ENCODE measurements at regions not wholly inside any gene's neighbourhood (a gene's known extent, or its start where the extent isn't known, plus 50 kb on each side); places are given as distances from the start of the nearest gene placed in this dataset.

DNA sequence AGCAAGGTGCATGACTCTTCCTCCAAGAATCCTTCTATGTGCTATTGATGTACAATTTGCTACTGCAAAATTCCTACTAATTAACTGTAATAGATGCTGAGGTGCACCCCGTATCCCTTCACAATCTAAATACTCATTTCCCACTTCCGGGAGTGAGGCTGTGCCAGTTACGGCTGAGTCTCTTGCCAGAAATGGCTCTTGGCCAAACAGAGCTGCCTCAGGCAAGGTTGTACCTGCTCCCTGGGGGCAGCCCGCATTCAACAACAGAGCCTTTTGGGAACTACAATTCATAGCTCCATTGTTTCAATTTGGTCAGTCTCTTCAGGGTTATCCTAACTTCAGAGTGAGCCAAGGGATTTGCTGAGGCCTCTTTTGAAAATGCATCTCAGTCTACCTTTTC lies 789.8 kb upstream of the MAP3K7 start:
- no peak for DNase-seq (ENCODE audit: low read depth)
- TF ChIP-seq, protein P1, sequence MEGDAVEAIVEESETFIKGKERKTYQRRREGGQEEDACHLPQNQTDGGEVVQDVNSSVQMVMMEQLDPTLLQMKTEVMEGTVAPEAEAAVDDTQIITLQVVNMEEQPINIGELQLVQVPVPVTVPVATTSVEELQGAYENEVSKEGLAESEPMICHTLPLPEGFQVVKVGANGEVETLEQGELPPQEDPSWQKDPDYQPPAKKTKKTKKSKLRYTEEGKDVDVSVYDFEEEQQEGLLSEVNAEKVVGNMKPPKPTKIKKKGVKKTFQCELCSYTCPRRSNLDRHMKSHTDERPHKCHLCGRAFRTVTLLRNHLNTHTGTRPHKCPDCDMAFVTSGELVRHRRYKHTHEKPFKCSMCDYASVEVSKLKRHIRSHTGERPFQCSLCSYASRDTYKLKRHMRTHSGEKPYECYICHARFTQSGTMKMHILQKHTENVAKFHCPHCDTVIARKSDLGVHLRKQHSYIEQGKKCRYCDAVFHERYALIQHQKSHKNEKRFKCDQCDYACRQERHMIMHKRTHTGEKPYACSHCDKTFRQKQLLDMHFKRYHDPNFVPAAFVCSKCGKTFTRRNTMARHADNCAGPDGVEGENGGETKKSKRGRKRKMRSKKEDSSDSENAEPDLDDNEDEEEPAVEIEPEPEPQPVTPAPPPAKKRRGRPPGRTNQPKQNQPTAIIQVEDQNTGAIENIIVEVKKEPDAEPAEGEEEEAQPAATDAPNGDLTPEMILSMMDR (IDR thresholded peaks at IDR 0.05; ENCODE audit: low read depth, low read length, missing control alignments), result no peak
- no peak overlapping the region for H3K4me3 ChIP-seq (ENCODE audit: low read depth, low read length)

DNA sequence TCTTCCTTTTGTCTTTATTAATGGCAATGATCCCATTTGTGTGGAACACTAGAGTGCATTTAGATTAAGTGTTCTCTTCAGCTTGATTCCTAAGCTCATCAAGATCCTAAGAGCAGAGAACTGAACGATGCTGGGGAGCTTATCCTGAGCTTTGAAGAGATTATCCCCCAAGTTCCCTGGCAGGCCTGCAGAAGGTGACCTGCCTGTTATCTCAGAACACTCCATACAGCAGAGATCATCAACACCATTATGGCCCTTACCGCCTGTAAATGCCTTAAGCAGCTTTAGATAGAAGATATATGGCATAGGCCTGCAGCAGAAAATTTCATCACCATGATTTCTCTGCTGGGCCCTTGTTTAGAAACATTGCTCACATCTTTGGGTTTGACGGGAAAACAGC lies 779.9 kb upstream of the MAP3K7 start:
- TF ChIP-seq, protein P1 (IDR thresholded peaks at IDR 0.05; ENCODE audit: low read depth, low read length, missing control alignments), result no peak
- H3K4me3 ChIP-seq (ENCODE audit: low read depth, low read length), result no peak overlapping the region
- no peak for DNase-seq (ENCODE audit: low read depth)

DNA sequence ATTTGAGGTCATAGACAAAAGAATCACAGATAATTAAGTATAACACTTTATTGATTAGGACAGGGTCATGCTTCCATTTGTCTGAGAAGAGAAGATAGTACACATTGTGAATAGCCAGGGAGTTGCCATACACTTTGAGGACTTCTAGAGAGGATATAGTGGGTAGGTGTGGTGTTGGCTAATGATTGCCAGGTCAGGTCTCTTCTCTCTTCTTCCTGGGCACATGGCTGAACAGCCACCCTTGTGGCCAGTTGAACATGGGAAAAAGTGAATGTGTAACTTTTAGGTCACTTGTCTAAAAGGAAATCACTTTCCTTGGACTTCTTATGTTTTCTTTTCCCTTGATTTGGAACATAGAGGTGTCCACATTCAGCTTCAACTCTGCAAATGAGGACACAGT lies 772.1 kb upstream of the MAP3K7 start:
- TF ChIP-seq, protein P1 (IDR thresholded peaks at IDR 0.05; ENCODE audit: low read depth, low read length, missing control alignments), result no peak
- no peak overlapping the region for H3K4me3 ChIP-seq (ENCODE audit: low read depth, low read length)
- no peak for DNase-seq (ENCODE audit: low read depth)

DNA sequence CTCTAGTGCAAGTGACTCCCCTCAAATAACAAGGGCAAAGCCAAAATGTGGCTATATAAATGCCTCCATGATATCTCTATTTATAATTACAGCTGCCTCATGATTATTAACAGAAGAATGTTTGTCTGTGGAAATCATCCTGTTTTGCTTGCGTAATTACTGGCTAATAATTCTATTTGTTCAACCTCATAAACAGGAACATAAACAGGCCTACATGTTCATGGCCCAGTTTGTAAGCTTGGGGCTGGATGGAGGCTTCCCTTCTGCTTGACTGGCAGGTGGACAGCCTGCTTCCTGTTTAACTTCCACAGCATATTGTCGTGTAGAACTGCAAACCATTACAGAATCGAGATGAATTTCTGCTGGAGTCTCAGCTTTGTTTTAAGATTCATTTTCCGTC lies 766.0 kb upstream of the MAP3K7 start:
- TF ChIP-seq, protein P1 (IDR thresholded peaks at IDR 0.05; ENCODE audit: low read depth, low read length, missing control alignments), result no peak
- H3K4me3 ChIP-seq (ENCODE audit: low read depth, low read length), result no peak overlapping the region
- no peak for DNase-seq (ENCODE audit: low read depth)

DNA sequence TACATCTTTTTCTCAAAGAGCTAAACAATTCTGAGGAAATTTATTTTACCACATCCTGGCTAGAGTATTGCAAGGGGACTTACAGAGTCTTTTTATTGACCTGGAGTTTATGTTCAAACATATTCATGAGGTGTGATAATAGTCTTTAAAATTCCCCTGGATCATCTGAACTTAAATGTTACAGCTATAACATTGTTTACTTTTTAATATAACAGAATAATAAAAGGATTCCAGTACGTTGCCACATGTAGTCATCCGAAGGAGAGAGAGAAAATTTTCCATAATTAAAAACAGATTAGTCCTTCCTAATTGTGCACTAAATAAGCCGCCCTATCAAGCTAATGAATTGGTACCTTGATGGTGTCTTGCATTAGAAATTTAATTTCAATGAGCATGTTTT lies 765.4 kb upstream of the MAP3K7 start:
- no peak for DNase-seq (ENCODE audit: low read depth)
- H3K4me3 ChIP-seq (ENCODE audit: low read depth, low read length), result no peak overlapping the region
- TF ChIP-seq, protein P1 (IDR thresholded peaks at IDR 0.05; ENCODE audit: low read depth, low read length, missing control alignments), result no peak

DNA sequence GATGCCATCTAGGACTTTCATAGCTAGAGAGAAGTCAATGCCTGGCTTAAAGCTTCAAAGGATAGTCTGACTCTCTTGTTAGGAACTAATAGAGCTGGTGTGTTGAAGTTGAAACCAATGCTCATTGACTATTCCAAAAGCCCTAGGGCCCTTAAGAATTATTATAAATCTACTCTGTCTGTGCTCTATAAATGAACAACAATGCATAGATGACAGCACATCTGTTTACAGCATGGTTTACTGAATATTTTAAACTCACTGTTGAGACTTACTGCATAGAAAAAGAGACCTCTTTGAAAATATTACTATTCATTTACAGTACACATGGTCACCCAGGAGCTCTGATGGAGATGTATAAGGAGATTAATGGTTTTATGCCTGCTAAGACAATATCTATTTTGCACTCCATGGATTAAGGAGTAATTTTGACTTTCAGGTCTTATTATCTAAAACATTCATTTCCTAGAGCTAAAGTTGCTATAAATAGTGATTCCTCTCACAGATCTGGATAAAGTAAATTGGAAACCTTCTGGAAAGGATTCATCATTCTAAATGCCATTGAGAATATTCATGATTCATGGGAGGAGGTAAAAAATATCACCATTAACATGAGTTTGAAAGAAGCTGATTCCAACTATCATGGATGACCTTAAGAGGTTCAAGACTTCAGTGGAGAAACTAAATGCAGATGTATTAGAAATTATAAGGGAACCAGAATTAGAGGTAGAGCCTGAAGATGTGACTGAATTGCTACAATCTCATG lies 763.5 kb upstream of the MAP3K7 start:
- no peak overlapping the region for H3K4me3 ChIP-seq (ENCODE audit: low read depth, low read length)
- no peak for DNase-seq (ENCODE audit: low read depth)
- TF ChIP-seq, protein P1 (IDR thresholded peaks at IDR 0.05; ENCODE audit: low read depth, low read length, missing control alignments), result no peak

DNA sequence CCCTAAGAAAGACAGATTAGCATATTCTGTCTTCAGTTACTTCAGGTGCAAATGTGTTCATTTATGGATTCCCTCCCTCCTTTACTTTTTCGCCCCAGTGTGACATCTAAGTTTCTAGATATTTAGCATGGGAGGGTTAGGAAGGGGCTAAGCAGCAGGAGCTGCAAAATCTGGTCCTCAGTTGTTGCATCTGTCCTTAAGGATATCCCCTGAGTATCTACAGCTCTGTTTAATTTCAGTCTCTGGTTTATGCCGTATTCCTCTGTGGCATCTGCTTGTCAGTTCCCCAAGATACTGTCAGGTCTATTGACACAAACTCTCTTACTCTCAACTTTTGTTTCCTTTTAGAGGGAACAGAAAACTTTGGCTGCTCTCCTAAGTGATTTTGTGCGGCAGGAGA lies 754.6 kb upstream of the MAP3K7 start:
- TF ChIP-seq, protein P1 (IDR thresholded peaks at IDR 0.05; ENCODE audit: low read depth, low read length, missing control alignments), result no peak
- no peak overlapping the region for H3K4me3 ChIP-seq (ENCODE audit: low read depth, low read length)
- no peak for DNase-seq (ENCODE audit: low read depth)
